NCI-H2171 (cell line): ENCODE measurements at regions not wholly inside any gene's neighbourhood (a gene's known extent, or its start where the extent isn't known, plus 50 kb on each side); places are given as distances from the start of the nearest gene placed in this dataset.

ENCODE experiments used
- DNase-seq: peaks from one replicate; lab custom pipeline; 2025; lab: John Stamatoyannopoulos, UW

- no peak for DNase-seq
Measured at GRCh38 chr15:62610265-62610869, 432.2 kb upstream of the TPM1 start.

GRCh38 chr15:62611002-62611401 lies 431.5 kb upstream of the TPM1 start:
- no peak for DNase-seq

- no peak for DNase-seq
Measured at GRCh38 chr15:62612183-62612733, 430.3 kb upstream of the TPM1 start.

GRCh38 chr15:62612771-62613170 lies 429.8 kb upstream of the TPM1 start:
- DNase-seq: no peak

- DNase-seq: no peak
Measured at GRCh38 chr15:62616746-62617145, 425.8 kb upstream of the TPM1 start.

GRCh38 chr15:62617741-62618140 lies 424.8 kb upstream of the TPM1 start:
- no peak for DNase-seq

GRCh38 chr15:62618432-62618831 lies 424.1 kb upstream of the TPM1 start:
- no peak for DNase-seq

- DNase-seq: no peak
Measured at GRCh38 chr15:62618846-62619504, 423.6 kb upstream of the TPM1 start.

- no peak for DNase-seq
Measured at GRCh38 chr15:62619526-62619925, 423.0 kb upstream of the TPM1 start.

- DNase-seq: no peak
Measured at GRCh38 chr15:62622775-62623174, 419.8 kb upstream of the TPM1 start.

- no peak for DNase-seq
Measured at GRCh38 chr15:62624547-62625378, 417.8 kb upstream of the TPM1 start.

GRCh38 chr15:62625429-62626033 lies 417.0 kb upstream of the TPM1 start:
- DNase-seq: no peak

GRCh38 chr15:62626903-62627302 lies 415.6 kb upstream of the TPM1 start:
- no peak for DNase-seq

- DNase-seq: no peak
Measured at GRCh38 chr15:62631076-62631724, 411.3 kb upstream of the TPM1 start.

GRCh38 chr15:62636823-62637573 lies 405.5 kb upstream of the TPM1 start:
- no peak for DNase-seq

GRCh38 chr15:62637574-62637897 lies 405.0 kb upstream of the TPM1 start:
- DNase-seq: no peak

GRCh38 chr15:62637950-62638619 lies 404.5 kb upstream of the TPM1 start:
- DNase-seq: no peak

- DNase-seq: no peak
Measured at GRCh38 chr15:62639432-62639831, 403.1 kb upstream of the TPM1 start.

- no peak for DNase-seq
Measured at GRCh38 chr15:62639906-62640605, 402.5 kb upstream of the TPM1 start.

GRCh38 chr15:62641825-62642224 lies 400.7 kb upstream of the TPM1 start:
- no peak for DNase-seq
